HCT116 (cell line): ENCODE measurements at regions not wholly inside any gene's neighbourhood (a gene's known extent, or its start where the extent isn't known, plus 50 kb on each side); places are given as distances from the start of the nearest gene placed in this dataset.

Source experiments
- ATAC-seq: fragments of 200-7000 bp; cut with Tn5 transposase; 2 replicates; pipeline ENCODE4 v1.9.1; 2020; ENCODE audit warnings: mild to moderate bottlenecking, moderate library complexity
- BruUV-seq: library from RNA; stranded (reverse); fragments of 400-500 nt; replicated peaks from 2 replicates; lab custom pipeline; 2021; lab: Mats Ljungman, UMichigan
- CTCF ChIA-PET: fragments of 300-600 bp; sonication (Branson Sonifier 250); formaldehyde crosslinking; loops from one replicate; lab custom pipeline; 2021; ENCODE audit warnings: antibody characterized with exemption; lab: Charles Lee
- POLR2A ChIA-PET: fragments of 300-600, 350-600 bp; sonication (Branson Sonifier 250); formaldehyde crosslinking; loops from one replicate; lab custom pipeline; 2021; ENCODE audit warnings: antibody characterized with exemption; lab: Charles Lee
- RAD21 ChIA-PET, 2 experiments: fragments of 300-600 bp; sonication (Branson Sonifier 250); formaldehyde crosslinking; loops; one replicate each; lab custom pipeline; 2023; ENCODE audit warnings: low total read pairs in 2 of 2; ENCODE audit not compliant: uncharacterized antibody in 2 of 2, unreplicated experiment in 2 of 2, low non-redundant PET in 1 of 2; lab: Charles Lee
- DNase-seq: peaks from one replicate; pipeline ENCODE4 v3.0.0-alpha.2; 2010; ENCODE audit warnings: low read depth, low spot score
- H2AFZ ChIP-seq: fragments of 200-600 bp; shearing (Covaris generic), sonication (generic); 2 replicates; pipeline ENCODE4 v1.6.1; 2017; ENCODE audit warnings: low read depth, mixed run types, mixed read lengths, antibody characterized with exemption, low read length; ENCODE audit not compliant: poor library complexity, severe bottlenecking
- H3K27ac ChIP-seq: 2 replicates; pipeline ENCODE4 v1.5.1; 2012; ENCODE audit warnings: low read depth, low read length
- H3K27me3 ChIP-seq: fragments of 200-600 bp; sonication (generic); 2 replicates; pipeline ENCODE4 v1.6.1; 2016; ENCODE audit warnings: mixed run types, low read length, mixed read lengths; ENCODE audit not compliant: insufficient read depth
- H3K36me3 ChIP-seq, 2 experiments: fragments of 200-500 bp in 1 of 2; fragments of 200-600 bp in 1 of 2; sonication (Bioruptor generic) in 1 of 2; sonication (generic) in 1 of 2; 2 replicates each; pipeline versions ENCODE4 v1.5.1 to v1.6.1; 2014 to 2016; ENCODE audit warnings: low read length in 2 of 2, inconsistent platforms in 1 of 2, mixed read lengths in 1 of 2, mixed run types in 1 of 2; ENCODE audit not compliant: insufficient read depth in 2 of 2, control insufficient read depth in 1 of 2
- H3K4me1 ChIP-seq, 2 experiments: fragments of 200-600 bp in 1 of 2; sonication (generic) in 1 of 2; 2 replicates each; pipeline versions ENCODE4 v1.5.1 to v1.6.1; 2012 to 2017; ENCODE audit warnings: low read length in 2 of 2, inconsistent platforms in 1 of 2, mild to moderate bottlenecking in 1 of 2, mixed read lengths in 1 of 2, mixed run types in 1 of 2, moderate library complexity in 1 of 2; ENCODE audit not compliant: insufficient read depth in 2 of 2, control insufficient read depth in 1 of 2
- H3K4me2 ChIP-seq: fragments of 200-600 bp; sonication (generic); 2 replicates; pipeline ENCODE4 v1.6.1; 2017; ENCODE audit warnings: mixed run types, low read length, mixed read lengths
- H3K4me3 ChIP-seq, 2 experiments: fragments of 200-600 bp in 1 of 2; sonication (generic) in 1 of 2; replicated peaks in 1 of 2; 2 replicates each; pipeline ENCODE4 v1.5.1; 2011 to 2016; ENCODE audit warnings: low read length in 2 of 2, control low read depth in 1 of 2, low read depth in 1 of 2, mild to moderate bottlenecking in 1 of 2, mixed read lengths in 1 of 2, mixed run types in 1 of 2
- H3K79me2 ChIP-seq: fragments of 200-600 bp; sonication (generic); 2 replicates; pipeline ENCODE4 v1.6.1; 2017; ENCODE audit warnings: mild to moderate bottlenecking, mixed run types, low read length, moderate library complexity, mixed read lengths; ENCODE audit not compliant: insufficient read depth
- H3K9ac ChIP-seq: fragments of 200-600 bp; sonication (generic); 2 replicates; pipeline ENCODE4 v1.6.1; 2016; ENCODE audit warnings: low read length, mixed read lengths
- H3K9me2 ChIP-seq: fragments of 200-600 bp; sonication (generic), shearing (Covaris generic); 2 replicates; pipeline ENCODE4 v1.6.1; 2017; ENCODE audit warnings: mixed run types, mild to moderate bottlenecking, moderate library complexity; ENCODE audit not compliant: insufficient read depth
- H3K9me3 ChIP-seq, 2 experiments: fragments of 200-500 bp in 1 of 2; fragments of 200-600 bp in 1 of 2; sonication (Bioruptor generic) in 1 of 2; sonication (generic) in 1 of 2; 2 replicates each; pipeline ENCODE4 v1.6.1; 2014 to 2017; ENCODE audit warnings: low read length in 2 of 2, mixed read lengths in 2 of 2, inconsistent platforms in 1 of 2, low read depth in 1 of 2, mild to moderate bottlenecking in 1 of 2, mixed run types in 1 of 2, moderate library complexity in 1 of 2; ENCODE audit not compliant: control insufficient read depth in 1 of 2, insufficient read depth in 1 of 2
- H4K20me1 ChIP-seq: fragments of 200-600 bp; sonication (generic), shearing (Covaris generic); 2 replicates; pipeline ENCODE4 v1.6.1; 2017; ENCODE audit warnings: mixed run types, mild to moderate bottlenecking, moderate library complexity; ENCODE audit not compliant: insufficient read depth
- CEBPB ChIP-seq: IDR thresholded peaks from 2 replicates; pipeline ENCODE4 v1.6.1; 2012; ENCODE audit warnings: low read depth
- CTCF ChIP-seq, 3 experiments: fragments of 200-600 bp in 1 of 3; sonication (generic) in 1 of 3; IDR thresholded peaks in 2 of 3; conservative IDR thresholded peaks in 1 of 3; 2 replicates each; pipeline ENCODE4 v1.5.1; 2012 to 2017; ENCODE audit warnings: low read depth in 2 of 3, low read length in 2 of 3, antibody characterized with exemption in 1 of 3, borderline replicate concordance in 1 of 3, control low read depth in 1 of 3, mild to moderate bottlenecking in 1 of 3, mixed read lengths in 1 of 3, mixed run types in 1 of 3, moderate library complexity in 1 of 3; ENCODE audit not compliant: insufficient read depth in 1 of 3
- EGR1 ChIP-seq: IDR thresholded peaks from 2 replicates; pipeline ENCODE4 v1.6.1; 2012; ENCODE audit warnings: low read depth
- ELF1 ChIP-seq: IDR thresholded peaks from 2 replicates; pipeline ENCODE4 v1.6.1; 2012; ENCODE audit warnings: low read depth, borderline replicate concordance
- EZH2phosphoT487 ChIP-seq: fragments of 200-600 bp; IDR thresholded peaks from 2 replicates; pipeline ENCODE4 v1.6.1; 2018; ENCODE audit warnings: antibody characterized with exemption, borderline replicate concordance
- FOSL1 ChIP-seq: IDR thresholded peaks from 2 replicates; pipeline ENCODE4 v1.6.1; 2012; ENCODE audit warnings: low read depth
- JUND ChIP-seq: IDR thresholded peaks from 2 replicates; pipeline ENCODE4 v1.6.1; 2012
- POLR2A ChIP-seq: IDR thresholded peaks from 2 replicates; pipeline ENCODE4 v1.7.0; 2011; ENCODE audit warnings: borderline replicate concordance; ENCODE audit not compliant: insufficient read depth, insufficient read length; ENCODE audit errors: extremely low read depth
- RAD21 ChIP-seq: IDR thresholded peaks from 2 replicates; pipeline ENCODE4 v1.6.1; 2012; ENCODE audit warnings: low read depth, mild to moderate bottlenecking
- TCF7L2 ChIP-seq: IDR thresholded peaks from 2 replicates; pipeline ENCODE4 v1.7.0; 2011; ENCODE audit warnings: borderline replicate concordance, inconsistent platforms; ENCODE audit not compliant: insufficient read depth, insufficient read length; ENCODE audit errors: extremely low read depth
- YY1 ChIP-seq: IDR thresholded peaks from 2 replicates; pipeline ENCODE4 v1.6.1; 2011; ENCODE audit warnings: low read length, low read depth, moderate library complexity, mild to moderate bottlenecking; ENCODE audit not compliant: insufficient replicate concordance; ENCODE audit errors: extremely low read depth
- ZNF274 ChIP-seq: fragments of 200-500 bp; sonication (Bioruptor generic); IDR thresholded peaks from 2 replicates; pipeline ENCODE4 v1.6.1; 2014; ENCODE audit warnings: mild to moderate bottlenecking, low read depth, low read length, inconsistent platforms
- intact Hi-C: fragments of 100-400 bp; cut with micrococcal nuclease; formaldehyde crosslinking; loops from 2 replicates; pipeline ENCODE4 v1.10.0; 2022
- TF ChIP-seq, protein P1 (sequence below): IDR thresholded peaks from 2 replicates; pipeline ENCODE4 v1.6.1; 2012

DNA sequence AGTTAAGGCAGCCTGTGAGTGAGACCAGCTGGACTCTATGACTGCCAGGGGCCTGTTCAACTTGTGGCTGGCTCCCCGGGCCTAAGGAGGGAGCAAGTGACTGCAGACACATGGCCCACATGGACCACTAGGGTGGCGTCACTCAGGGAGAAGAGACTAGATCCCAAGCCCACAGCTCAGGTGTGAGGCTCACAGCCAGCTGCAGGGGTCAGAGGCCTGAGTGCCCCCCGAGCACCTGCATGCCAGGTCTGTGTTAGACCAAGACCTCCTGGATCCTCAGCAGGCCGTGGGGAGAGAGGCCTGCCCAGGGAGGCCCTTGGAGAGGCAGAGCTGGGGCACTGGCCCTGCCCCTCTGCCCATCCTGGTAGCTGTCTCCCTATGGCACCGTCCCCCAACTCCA lies 142.4 kb upstream of the RUNX3 start (continued):
- TF ChIP-seq ELF1 (no peak), EZH2phosphoT487 (no peak), ZNF274 (no peak), POLR2A (no peak), YY1 (no peak), JUND (no peak), TCF7L2 (no peak), CEBPB (no peak)
- TF ChIP-seq, protein P1, sequence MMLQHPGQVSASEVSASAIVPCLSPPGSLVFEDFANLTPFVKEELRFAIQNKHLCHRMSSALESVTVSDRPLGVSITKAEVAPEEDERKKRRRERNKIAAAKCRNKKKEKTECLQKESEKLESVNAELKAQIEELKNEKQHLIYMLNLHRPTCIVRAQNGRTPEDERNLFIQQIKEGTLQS: no peak

DNA sequence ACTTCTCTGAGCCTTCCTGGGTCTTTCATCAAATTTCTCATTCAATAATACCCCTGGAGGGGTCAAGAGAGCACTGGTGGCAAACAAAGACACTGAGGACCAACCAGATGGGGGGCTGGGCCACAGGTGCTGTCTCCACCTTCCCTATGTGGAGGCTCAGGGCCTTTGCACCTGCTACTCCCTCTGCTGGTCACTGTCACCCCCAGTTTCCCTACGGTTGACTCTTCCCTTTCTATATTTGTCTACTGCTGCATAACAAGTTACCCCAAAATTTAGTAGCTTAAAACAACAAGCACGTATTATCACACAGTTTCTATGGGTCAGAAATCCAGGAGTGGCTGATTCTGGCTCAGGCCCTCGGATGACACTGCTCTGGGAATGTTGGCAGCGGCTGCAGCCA lies 138.8 kb upstream of the RUNX3 start:
- CTCF ChIA-PET: no interaction called here
- TF ChIP-seq RAD21: peak; percentile 35
- TF ChIP-seq CTCF (IDR thresholded peaks at IDR 0.05 in 2 of 3, conservative IDR thresholded peaks at IDR 0.05 in 1 of 3; ENCODE audit: borderline replicate concordance in 1 of 3, insufficient read depth in 1 of 3, low read depth in 2 of 3, low read length in 2 of 3): peak; percentile 15 to 49 (median 35); a peak in 5 of 6 replicates
- no peak for TF ChIP-seq CEBPB
- no peak for TF ChIP-seq FOSL1
- TF ChIP-seq EGR1: no peak
- RAD21 ChIA-PET: no interaction called here
- Histone ChIP-seq H3K27ac (no peak overlapping the region), H3K36me3 (no peaks in the 10 kb centered on the region), H3K9me2 (no peaks in the 10 kb centered on the region), H3K4me1 (peaks cover 0 to 3% of the 10 kb centered on the region in 2 experiments; a peak in 3 of 4 replicates), H3K9ac (no peak overlapping the region), H4K20me1 (no peaks in the 10 kb centered on the region), H3K79me2 (no peaks in the 10 kb centered on the region), H3K27me3 (no peaks in the 10 kb centered on the region), H3K4me3 (no peak overlapping the region), H3K9me3 (no peaks in the 10 kb centered on the region), H3K4me2 (no peak overlapping the region), H2AFZ (no peak overlapping the region)
- BruUV-seq: no TSS peak
- DNase-seq: no peak
- ATAC-seq: peak; percentile 64
- intact Hi-C loops: no loop called here
- POLR2A ChIA-PET: no interaction called here
